ACC112 (cell line): ENCODE measurements at regions not wholly inside any gene's neighbourhood (a gene's known extent, or its start where the extent isn't known, plus 50 kb on each side); places are given as distances from the start of the nearest gene placed in this dataset.
"Not testable (repeated sequence)": the region's sequence is repeated elsewhere in the genome, so short reads cannot be mapped to it uniquely, and the experiment has no call there.

ENCODE experiments used
- H2AFZ ChIP-seq: fragments of 200-600 bp; sonication (generic); one replicate; pipeline ENCODE4 v1.6.0; 2017; ENCODE audit warnings: antibody characterized with exemption, low read length; ENCODE audit not compliant: unreplicated experiment
- H3K27ac ChIP-seq: fragments of 200-600 bp; sonication (generic); 2 replicates; pipeline ENCODE4 v1.5.1; 2014; ENCODE audit warnings: low read depth, mild to moderate bottlenecking, antibody characterized with exemption, low read length, moderate library complexity
- H3K27me3 ChIP-seq: fragments of 200-600 bp; sonication (generic); 2 replicates; pipeline ENCODE4 v1.6.1; 2014; ENCODE audit warnings: mild to moderate bottlenecking, antibody characterized with exemption, low read length, moderate library complexity, mixed read lengths; ENCODE audit not compliant: insufficient read depth
- H3K36me3 ChIP-seq: fragments of 200-600 bp; sonication (generic); 2 replicates; pipeline ENCODE4 v1.6.1; 2016; ENCODE audit warnings: mild to moderate bottlenecking, antibody characterized with exemption, low read length, moderate library complexity, mixed read lengths; ENCODE audit not compliant: insufficient read depth
- H3K4me1 ChIP-seq: fragments of 200-600 bp; sonication (generic); one replicate; pipeline ENCODE4 v1.6.1; 2016; ENCODE audit warnings: low read length, mixed read lengths; ENCODE audit not compliant: insufficient read depth, unreplicated experiment, control insufficient read depth
- H3K4me3 ChIP-seq: fragments of 200-600 bp; sonication (generic); 2 replicates; pipeline ENCODE4 v1.5.1; 2014; ENCODE audit warnings: mild to moderate bottlenecking, low read depth, low read length
- H3K79me2 ChIP-seq: fragments of 200-600 bp; sonication (generic); one replicate; pipeline ENCODE4 v1.6.0; 2016; ENCODE audit warnings: low read length; ENCODE audit not compliant: control insufficient read depth, unreplicated experiment, insufficient read depth

DNA sequence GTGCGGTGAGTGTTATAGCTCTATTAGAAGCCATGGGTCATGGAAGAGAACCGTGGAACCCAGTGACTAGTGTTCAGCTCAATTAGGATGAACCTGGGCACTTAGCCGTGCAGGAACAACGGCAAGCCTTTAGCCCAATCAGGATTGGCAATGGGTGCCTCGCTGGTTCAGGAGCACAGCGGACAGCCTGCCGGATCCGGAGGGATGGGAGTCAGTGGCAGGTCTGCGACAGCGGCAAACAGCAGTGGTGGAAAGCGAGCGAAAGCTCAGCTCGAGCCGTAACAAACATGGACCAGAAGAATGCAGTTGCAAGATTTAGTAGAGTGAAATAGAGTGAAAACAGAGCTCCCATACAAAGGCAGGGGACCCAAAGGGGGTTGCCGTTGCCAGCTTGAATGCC, 349.3 kb upstream of the TMPRSS15 start:
- H3K4me3 ChIP-seq, H3K4me1 ChIP-seq, H2AFZ ChIP-seq, H3K79me2 ChIP-seq, H3K36me3 ChIP-seq, H3K27ac ChIP-seq, H3K27me3 ChIP-seq: not testable (repeated sequence)

- not testable (repeated sequence) for H3K4me3 ChIP-seq, H2AFZ ChIP-seq, H3K36me3 ChIP-seq, H3K27ac ChIP-seq, H3K27me3 ChIP-seq, H3K4me1 ChIP-seq, H3K79me2 ChIP-seq
Observed at GRCh38 chr21:18756272-18756671, 352.7 kb upstream of the TMPRSS15 start.

GRCh38 chr21:18759267-18759666, 355.7 kb upstream of the TMPRSS15 start:
- H3K27ac ChIP-seq: no peak overlapping the region
- no peaks in the 10 kb centered on the region for H3K36me3 ChIP-seq
- H3K4me1 ChIP-seq: no peaks in the 10 kb centered on the region
- H3K27me3 ChIP-seq: no peaks in the 10 kb centered on the region
- H3K4me3 ChIP-seq: no peak overlapping the region
- no peak overlapping the region for H2AFZ ChIP-seq
- no peaks in the 10 kb centered on the region for H3K79me2 ChIP-seq

DNA sequence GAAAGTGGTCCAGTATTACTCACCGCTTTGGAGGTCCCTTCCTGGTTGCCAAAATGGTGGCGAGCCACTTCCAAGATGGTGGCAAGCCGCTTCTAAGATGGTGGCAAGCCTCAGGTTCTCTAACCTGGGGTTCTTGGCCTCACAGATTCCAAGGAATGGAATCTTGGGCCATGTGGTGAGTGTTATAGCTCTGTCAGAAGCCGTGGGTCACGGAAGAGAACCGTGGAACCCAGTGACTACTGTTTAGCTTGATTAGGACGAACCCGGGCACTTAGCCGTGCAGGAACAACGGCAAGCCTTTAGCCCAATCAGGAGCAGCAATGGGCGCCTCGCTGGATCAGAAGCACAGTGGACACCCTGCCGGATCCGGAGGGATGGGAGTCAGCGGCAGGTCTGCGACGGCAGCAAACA, 356.2 kb upstream of the TMPRSS15 start:
- no peaks in the 10 kb centered on the region for H3K27me3 ChIP-seq
- H3K27ac ChIP-seq: no peak overlapping the region
- H3K4me3 ChIP-seq: no peak overlapping the region
- H3K4me1 ChIP-seq: no peaks in the 10 kb centered on the region
- no peak overlapping the region for H2AFZ ChIP-seq
- H3K36me3 ChIP-seq: no peaks in the 10 kb centered on the region
- no peaks in the 10 kb centered on the region for H3K79me2 ChIP-seq

GRCh38 chr21:18760247-18760646, 356.7 kb upstream of the TMPRSS15 start:
- H3K36me3 ChIP-seq: no peaks in the 10 kb centered on the region
- no peak overlapping the region for H3K27ac ChIP-seq
- no peak overlapping the region for H3K4me3 ChIP-seq
- H3K4me1 ChIP-seq: no peaks in the 10 kb centered on the region
- H3K27me3 ChIP-seq: no peaks in the 10 kb centered on the region
- H3K79me2 ChIP-seq: no peaks in the 10 kb centered on the region
- no peak overlapping the region for H2AFZ ChIP-seq

DNA sequence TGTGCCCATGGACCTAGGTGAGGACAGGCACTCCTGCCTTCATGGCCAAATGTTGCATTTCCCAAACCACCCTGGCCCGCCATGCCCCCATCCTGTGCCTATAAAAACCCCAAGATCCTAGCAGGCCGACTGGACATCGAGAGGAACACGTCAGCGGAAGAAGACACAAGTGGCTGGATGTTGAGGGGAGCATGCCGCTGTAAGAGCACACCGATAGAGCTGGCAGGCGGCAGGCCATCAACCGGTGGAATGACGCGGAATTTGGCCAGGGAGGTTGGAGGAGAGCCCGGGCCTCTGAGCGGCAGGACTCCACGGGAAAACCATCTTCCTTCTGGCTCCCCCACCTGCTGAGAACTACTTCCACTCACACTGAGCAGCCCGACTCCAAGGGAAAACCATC, 361.1 kb upstream of the TMPRSS15 start:
- H3K27me3 ChIP-seq: no peaks in the 10 kb centered on the region

GRCh38 chr21:18769599-18769998, 366.0 kb upstream of the TMPRSS15 start:
- H3K4me1 ChIP-seq: no peaks in the 10 kb centered on the region
- H3K27ac ChIP-seq: no peak overlapping the region
- no peak overlapping the region for H3K4me3 ChIP-seq
- no peaks in the 10 kb centered on the region for H3K79me2 ChIP-seq
- no peaks in the 10 kb centered on the region for H3K36me3 ChIP-seq
- no peak overlapping the region for H2AFZ ChIP-seq
- no peaks in the 10 kb centered on the region for H3K27me3 ChIP-seq

More for the DNA sequence above, 361.1 kb upstream of the TMPRSS15 start:
- H3K79me2 ChIP-seq: no peaks in the 10 kb centered on the region
- H3K4me3 ChIP-seq: no peak overlapping the region
- H3K36me3 ChIP-seq: no peaks in the 10 kb centered on the region
- no peak overlapping the region for H2AFZ ChIP-seq
- no peaks in the 10 kb centered on the region for H3K4me1 ChIP-seq
- no peak overlapping the region for H3K27ac ChIP-seq

- no peaks in the 10 kb centered on the region for H3K4me1 ChIP-seq
- H2AFZ ChIP-seq: no peak overlapping the region
- no peak overlapping the region for H3K4me3 ChIP-seq
- H3K79me2 ChIP-seq: no peaks in the 10 kb centered on the region
- no peak overlapping the region for H3K27ac ChIP-seq
- H3K36me3 ChIP-seq: no peaks in the 10 kb centered on the region
- no peaks in the 10 kb centered on the region for H3K27me3 ChIP-seq
Observed at GRCh38 chr21:18771845-18772380, 368.3 kb upstream of the TMPRSS15 start.

DNA sequence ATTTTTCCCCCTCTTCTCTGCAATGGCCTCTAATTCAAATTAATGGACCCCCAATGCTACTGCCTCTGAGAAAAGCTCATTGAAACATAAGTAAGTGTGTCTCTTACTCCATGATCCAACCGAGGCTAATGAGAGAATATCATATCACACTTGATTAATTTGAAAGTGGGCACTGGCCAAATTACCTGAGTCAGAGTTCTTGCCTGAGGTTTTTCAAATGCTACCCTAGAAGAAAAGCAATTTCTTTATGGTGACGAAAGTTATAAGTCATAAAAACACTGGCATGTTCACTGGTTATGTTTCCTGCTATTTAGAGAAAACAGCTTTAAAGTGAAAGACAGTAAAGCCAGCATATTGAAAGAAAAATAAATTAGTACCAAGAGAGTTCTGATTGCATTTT, 368.8 kb upstream of the TMPRSS15 start:
- Histone ChIP-seq H3K4me3 (no peak overlapping the region), H3K27ac (no peak overlapping the region), H2AFZ (no peak overlapping the region), H3K4me1 (no peaks in the 10 kb centered on the region), H3K79me2 (no peaks in the 10 kb centered on the region), H3K36me3 (no peaks in the 10 kb centered on the region), H3K27me3 (no peaks in the 10 kb centered on the region)

DNA sequence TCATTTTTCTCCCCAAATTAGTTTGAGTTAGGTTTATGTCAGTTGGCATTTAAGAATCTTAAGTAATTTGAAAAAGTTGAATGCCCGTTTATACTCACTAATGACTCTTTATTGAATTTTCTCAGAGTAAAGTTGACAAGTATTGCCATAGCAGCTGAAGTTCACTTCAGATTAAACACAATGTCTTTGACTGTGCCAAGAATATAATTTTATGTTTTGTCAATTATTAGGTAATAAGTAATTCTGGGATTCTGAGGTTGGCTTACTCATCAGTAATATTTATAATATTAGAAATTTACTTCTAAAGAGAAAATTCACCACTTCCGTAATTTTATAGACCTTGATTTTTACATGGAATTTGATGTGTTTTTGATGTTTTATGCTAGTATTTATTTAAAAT, 369.3 kb upstream of the TMPRSS15 start:
- Histone ChIP-seq H3K36me3 (no peaks in the 10 kb centered on the region), H3K79me2 (no peaks in the 10 kb centered on the region), H3K27ac (no peak overlapping the region), H3K4me3 (no peak overlapping the region), H3K4me1 (no peaks in the 10 kb centered on the region), H3K27me3 (no peaks in the 10 kb centered on the region), H2AFZ (no peak overlapping the region)

- H3K27ac ChIP-seq: no peak overlapping the region
- H3K4me1 ChIP-seq: no peaks in the 10 kb centered on the region
- no peak overlapping the region for H3K4me3 ChIP-seq
- H3K79me2 ChIP-seq: no peaks in the 10 kb centered on the region
- H3K36me3 ChIP-seq: no peaks in the 10 kb centered on the region
- no peaks in the 10 kb centered on the region for H3K27me3 ChIP-seq
- H2AFZ ChIP-seq: no peak overlapping the region
Observed at GRCh38 chr21:18776936-18777335, 373.4 kb upstream of the TMPRSS15 start.
